ENCODE measurements at regions not wholly inside any gene's neighbourhood (a gene's known extent, or its start where the extent isn't known, plus 50 kb on each side); places are given as distances from the start of the nearest gene placed in this dataset.

DNA sequence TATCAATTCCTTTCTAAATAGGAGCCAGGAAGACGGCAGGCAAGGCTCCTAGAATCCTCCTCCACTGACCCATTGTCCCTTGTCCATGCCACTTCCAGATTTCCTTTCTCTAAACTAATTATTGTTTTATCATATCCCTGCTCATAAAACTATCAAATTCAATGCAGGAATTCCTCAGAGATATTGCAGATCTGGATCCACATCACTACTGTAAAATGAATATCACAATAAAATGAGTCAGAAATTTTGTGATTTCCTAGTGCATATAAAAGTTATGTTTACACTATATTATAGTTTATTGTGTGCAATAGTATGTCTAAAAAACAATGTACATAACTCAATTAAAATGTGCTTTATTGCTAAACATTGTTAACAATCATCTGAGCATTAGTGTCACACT, 498.7 kb upstream of the NEGR1 start:
- TF ChIP-seq, protein P1, sequence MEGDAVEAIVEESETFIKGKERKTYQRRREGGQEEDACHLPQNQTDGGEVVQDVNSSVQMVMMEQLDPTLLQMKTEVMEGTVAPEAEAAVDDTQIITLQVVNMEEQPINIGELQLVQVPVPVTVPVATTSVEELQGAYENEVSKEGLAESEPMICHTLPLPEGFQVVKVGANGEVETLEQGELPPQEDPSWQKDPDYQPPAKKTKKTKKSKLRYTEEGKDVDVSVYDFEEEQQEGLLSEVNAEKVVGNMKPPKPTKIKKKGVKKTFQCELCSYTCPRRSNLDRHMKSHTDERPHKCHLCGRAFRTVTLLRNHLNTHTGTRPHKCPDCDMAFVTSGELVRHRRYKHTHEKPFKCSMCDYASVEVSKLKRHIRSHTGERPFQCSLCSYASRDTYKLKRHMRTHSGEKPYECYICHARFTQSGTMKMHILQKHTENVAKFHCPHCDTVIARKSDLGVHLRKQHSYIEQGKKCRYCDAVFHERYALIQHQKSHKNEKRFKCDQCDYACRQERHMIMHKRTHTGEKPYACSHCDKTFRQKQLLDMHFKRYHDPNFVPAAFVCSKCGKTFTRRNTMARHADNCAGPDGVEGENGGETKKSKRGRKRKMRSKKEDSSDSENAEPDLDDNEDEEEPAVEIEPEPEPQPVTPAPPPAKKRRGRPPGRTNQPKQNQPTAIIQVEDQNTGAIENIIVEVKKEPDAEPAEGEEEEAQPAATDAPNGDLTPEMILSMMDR (IDR thresholded peaks at IDR 0.05), result no peak
- DNase-seq, result no peak
- H3K4me3 ChIP-seq, result no peak overlapping the region
- ATAC-seq, result no peak
- intact Hi-C loops (cut with DNase I), result no loop called here
- no peaks in the 10 kb centered on the region for H3K9me3 ChIP-seq
- H3K36me3 ChIP-seq, result no peaks in the 10 kb centered on the region
- H3K4me1 ChIP-seq, result no peaks in the 10 kb centered on the region
- no peaks in the 10 kb centered on the region for H3K27me3 ChIP-seq
- no peak overlapping the region for H3K27ac ChIP-seq

DNA sequence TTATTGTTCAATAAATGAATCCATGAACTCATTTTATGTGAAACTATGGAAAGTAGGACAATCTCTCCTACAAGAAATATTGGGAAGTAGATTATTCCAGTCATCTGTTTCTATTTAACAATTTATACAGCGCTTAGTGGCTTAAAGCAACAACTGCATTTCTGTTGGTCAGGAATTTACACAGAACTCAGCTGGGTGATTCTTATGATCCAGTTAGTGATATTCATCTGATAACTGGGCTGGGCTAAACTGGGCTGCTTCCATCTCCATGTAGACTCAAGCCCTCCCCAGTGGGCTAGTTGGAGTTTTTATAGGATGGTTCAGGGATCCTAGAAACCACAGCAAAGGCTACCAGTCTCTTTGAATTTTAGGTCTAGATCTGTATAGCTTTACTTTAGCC, 497.9 kb upstream of the NEGR1 start:
- DNase-seq, result no peak
- Histone ChIP-seq H3K4me3 (no peak overlapping the region), H3K36me3 (no peaks in the 10 kb centered on the region), H3K4me1 (no peaks in the 10 kb centered on the region), H3K27me3 (no peaks in the 10 kb centered on the region), H3K9me3 (no peaks in the 10 kb centered on the region), H3K27ac (no peak overlapping the region)
- ATAC-seq, result no peak
- TF ChIP-seq, protein P1 (IDR thresholded peaks at IDR 0.05), result no peak
- intact Hi-C loops (cut with DNase I), result no loop called here

DNA sequence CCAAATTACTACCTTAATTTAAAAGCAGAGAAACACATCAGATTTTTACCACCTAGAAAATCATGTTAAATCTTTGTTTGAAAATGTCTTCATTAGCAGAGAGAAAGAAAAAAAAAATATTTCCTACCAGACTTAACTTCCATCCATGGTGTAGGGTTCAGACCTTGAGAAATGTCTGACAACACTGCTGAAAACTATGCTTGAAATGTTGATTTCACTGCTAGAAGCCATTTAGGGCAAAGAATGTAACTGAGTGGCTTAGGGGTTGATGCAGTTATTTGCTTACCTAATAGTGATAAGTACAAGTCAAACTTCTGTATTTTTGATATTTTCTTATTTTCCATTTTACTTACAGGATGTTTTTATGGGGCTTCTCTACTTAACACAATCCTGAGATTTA, 495.6 kb upstream of the NEGR1 start:
- no peaks in the 10 kb centered on the region for H3K4me1 ChIP-seq
- TF ChIP-seq, protein P1 (IDR thresholded peaks at IDR 0.05), result no peak
- H3K36me3 ChIP-seq, result no peaks in the 10 kb centered on the region
- ATAC-seq (no peak), DNase-seq (no peak)
- intact Hi-C loops (cut with DNase I), result no loop called here
- H3K9me3 ChIP-seq, result no peaks in the 10 kb centered on the region
- H3K27ac ChIP-seq, result no peak overlapping the region
- H3K4me3 ChIP-seq, result no peak overlapping the region
- H3K27me3 ChIP-seq, result no peaks in the 10 kb centered on the region

DNA sequence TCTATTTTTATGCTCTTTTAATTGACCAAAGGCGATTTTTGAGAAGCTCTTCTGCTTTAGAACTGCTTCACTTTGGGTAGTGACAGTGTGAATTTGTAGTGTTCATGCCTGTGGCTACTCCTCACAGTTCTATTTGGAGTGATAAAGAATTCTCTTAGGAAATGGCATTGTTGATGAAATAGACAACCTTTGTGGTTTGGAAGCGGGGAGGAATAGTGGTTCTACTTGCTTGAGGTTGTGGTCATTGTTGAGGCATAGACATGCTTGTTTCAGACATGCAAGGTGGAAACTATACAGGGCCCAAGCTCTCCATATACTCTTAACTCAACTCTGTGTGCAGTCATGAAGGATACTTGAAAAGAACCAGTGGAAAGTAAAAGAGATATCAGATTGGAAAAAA, 481.1 kb upstream of the NEGR1 start:
- Histone ChIP-seq H3K4me1 (no peaks in the 10 kb centered on the region), H3K9me3 (no peaks in the 10 kb centered on the region), H3K27me3 (no peaks in the 10 kb centered on the region), H3K4me3 (no peak overlapping the region), H3K27ac (no peak overlapping the region), H3K36me3 (no peaks in the 10 kb centered on the region)
- ATAC-seq (no peak), DNase-seq (no peak)
- intact Hi-C loops (cut with DNase I), result no loop called here
- TF ChIP-seq, protein P1 (IDR thresholded peaks at IDR 0.05), result no peak

DNA sequence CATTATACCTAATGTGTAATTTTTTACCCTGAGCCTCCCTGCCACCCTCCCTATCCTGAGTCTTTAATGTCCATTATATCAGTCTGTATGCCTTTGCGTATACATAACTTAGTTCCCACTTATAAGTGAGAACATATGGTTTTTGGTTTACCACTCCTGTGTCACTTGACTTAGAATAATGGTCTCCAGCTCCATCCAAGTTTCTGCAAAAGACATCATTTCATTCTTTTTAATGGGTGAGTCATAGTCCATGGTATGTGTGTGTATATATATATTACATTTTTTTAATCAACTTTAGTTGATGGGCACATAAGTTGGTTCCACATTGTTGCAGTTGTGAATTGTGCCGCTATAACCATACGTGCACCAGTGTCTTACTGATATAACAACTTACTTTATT, 477.1 kb upstream of the NEGR1 start:
- Histone ChIP-seq H3K4me1 (no peaks in the 10 kb centered on the region), H3K27ac (no peak overlapping the region), H3K4me3 (no peak overlapping the region), H3K36me3 (no peaks in the 10 kb centered on the region), H3K27me3 (no peaks in the 10 kb centered on the region), H3K9me3 (no peaks in the 10 kb centered on the region)
- ATAC-seq (no peak), DNase-seq (no peak)
- intact Hi-C loops (cut with DNase I), result no loop called here
- TF ChIP-seq, protein P1 (IDR thresholded peaks at IDR 0.05), result no peak

DNA sequence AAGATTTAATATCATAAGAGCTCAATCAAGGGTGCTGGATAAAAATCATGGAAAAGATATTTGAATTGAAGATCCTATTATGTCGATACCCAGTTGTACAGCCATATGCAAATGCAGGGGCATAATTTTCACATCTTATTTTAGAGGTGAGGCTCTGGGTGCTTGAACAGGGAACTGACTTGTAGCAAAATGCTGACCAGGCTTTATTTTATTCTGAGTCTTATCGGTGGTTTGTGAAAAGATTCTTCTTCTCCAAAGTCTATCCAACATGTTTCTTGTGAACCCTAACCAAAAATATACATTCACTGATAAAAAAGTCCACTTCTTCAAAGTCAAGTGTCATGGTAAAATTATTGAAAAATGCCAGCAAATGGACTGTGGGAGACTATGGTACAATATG, 475.5 kb upstream of the NEGR1 start:
- TF ChIP-seq, protein P1 (IDR thresholded peaks at IDR 0.05), result no peak
- ATAC-seq, result no peak
- no peaks in the 10 kb centered on the region for H3K27me3 ChIP-seq

More for the DNA sequence above, 475.5 kb upstream of the NEGR1 start:
- intact Hi-C loops (cut with DNase I), result no loop called here
- no peaks in the 10 kb centered on the region for H3K9me3 ChIP-seq
- no peak for DNase-seq
- no peaks in the 10 kb centered on the region for H3K4me1 ChIP-seq
- no peaks in the 10 kb centered on the region for H3K36me3 ChIP-seq
- H3K27ac ChIP-seq, result no peak overlapping the region
- no peak overlapping the region for H3K4me3 ChIP-seq
